Activated naive CD4-positive, alpha-beta T cell treated with anti-CD3 and anti-CD28 coated beads for 36 hours (primary cell): ENCODE measurements at regions not wholly inside any gene's neighbourhood (a gene's known extent, or its start where the extent isn't known, plus 50 kb on each side); places are given as distances from the start of the nearest gene placed in this dataset.
"Not testable (repeated sequence)": the region's sequence is repeated elsewhere in the genome, so short reads cannot be mapped to it uniquely, and the experiment has no call there.

Experiments
- CTCF ChIA-PET: fragments of 350-600 bp; sonication (Branson Sonifier 250); formaldehyde crosslinking; loops from one replicate; lab custom pipeline; 2021; ENCODE audit warnings: antibody characterized with exemption; lab: Charles Lee
- DNase-seq: peaks from one replicate; pipeline ENCODE4 v3.0.0-alpha.2; 2020
- H3K27ac Mint-ChIP-seq: one replicate; pipeline ENCODE4 v1.8.0; 2021; ENCODE audit warnings: mild to moderate bottlenecking, mixed read lengths
- H3K27me3 Mint-ChIP-seq: one replicate; pipeline ENCODE4 v1.8.0; 2021; ENCODE audit warnings: low read depth, mixed read lengths
- H3K36me3 Mint-ChIP-seq: one replicate; pipeline ENCODE4 v1.8.0; 2021; ENCODE audit warnings: low read depth, mixed read lengths
- H3K4me1 Mint-ChIP-seq: one replicate; pipeline ENCODE4 v1.8.0; 2021; ENCODE audit warnings: low read depth, mixed read lengths
- H3K4me3 Mint-ChIP-seq: one replicate; pipeline ENCODE4 v1.8.0; 2021; ENCODE audit warnings: mild to moderate bottlenecking, moderate library complexity, mixed read lengths
- H3K9me3 Mint-ChIP-seq: one replicate; pipeline ENCODE4 v1.8.0; 2021; ENCODE audit warnings: mixed read lengths
- intact Hi-C: fragments of 100-400 bp; cut with micrococcal nuclease; formaldehyde crosslinking; loops from one replicate; pipeline ENCODE4 v1.15.1; 2023

DNA sequence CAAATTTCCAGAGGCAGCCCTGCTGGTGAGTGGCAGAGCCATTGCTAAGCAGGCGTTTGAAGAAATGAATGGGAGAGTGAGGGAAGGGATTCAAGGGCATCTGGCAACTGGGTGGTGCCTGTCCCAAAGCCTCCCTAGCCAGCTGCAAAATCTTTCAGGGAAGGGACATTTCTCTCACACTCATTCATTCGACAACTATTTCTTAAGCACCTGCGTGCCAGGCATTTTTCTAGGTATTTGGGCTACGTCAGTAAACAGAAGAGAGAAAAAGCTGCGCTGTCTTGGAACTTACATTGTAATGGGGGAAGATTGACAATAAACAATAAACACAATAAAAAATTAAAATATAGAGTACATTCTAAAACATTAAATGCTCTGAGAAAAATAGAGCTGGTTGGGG lies 301.9 kb upstream of the USP24 start:
- intact Hi-C loops, result no loop called here
- Mint-ChIP-seq H3K27me3 (peaks cover 6% of the 10 kb centered on the region), H3K4me3 (no peak overlapping the region), H3K4me1 (no peaks in the 10 kb centered on the region), H3K36me3 (no peaks in the 10 kb centered on the region), H3K27ac (no peak overlapping the region), H3K9me3 (no peaks in the 10 kb centered on the region)
- CTCF ChIA-PET, result no interaction called here
- DNase-seq, result no peak

DNA sequence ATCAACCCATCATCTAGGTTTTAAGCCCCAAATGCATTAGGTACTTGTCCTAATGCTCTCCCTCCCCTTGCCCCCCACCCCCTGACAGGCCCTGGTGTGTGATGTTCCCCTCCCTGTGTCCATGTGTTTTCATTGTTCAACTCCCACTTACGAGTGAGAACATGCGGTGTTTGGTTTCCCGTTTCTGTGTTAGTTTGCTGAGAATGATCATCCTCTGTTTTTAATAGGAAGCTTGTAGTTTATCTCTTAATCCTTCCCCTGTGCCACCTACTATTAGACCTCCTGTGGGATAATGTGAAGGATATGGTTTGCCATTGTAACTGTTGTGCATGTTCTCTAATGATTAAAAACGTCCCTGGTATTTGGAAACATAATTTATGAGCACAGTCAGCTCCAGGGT lies 299.4 kb upstream of the USP24 start:
- H3K27ac Mint-ChIP-seq, H3K27me3 Mint-ChIP-seq, DNase-seq, CTCF ChIA-PET, H3K4me1 Mint-ChIP-seq, H3K9me3 Mint-ChIP-seq, intact Hi-C loops, H3K4me3 Mint-ChIP-seq, H3K36me3 Mint-ChIP-seq: not testable (repeated sequence)

GRCh38 chr1:55512466-55512865 lies 297.3 kb upstream of the USP24 start:
- no peak for DNase-seq
- H3K4me1 Mint-ChIP-seq, result no peaks in the 10 kb centered on the region
- H3K27ac Mint-ChIP-seq, result no peak overlapping the region
- no peaks in the 10 kb centered on the region for H3K36me3 Mint-ChIP-seq
- H3K27me3 Mint-ChIP-seq, result peaks cover 5% of the 10 kb centered on the region
- H3K4me3 Mint-ChIP-seq, result no peak overlapping the region
- H3K9me3 Mint-ChIP-seq, result no peaks in the 10 kb centered on the region
- intact Hi-C loops, result no loop called here
- CTCF ChIA-PET, result no interaction called here

GRCh38 chr1:55507578-55507931 lies 292.4 kb upstream of the USP24 start:
- DNase-seq, result no peak
- intact Hi-C loops, result no loop called here
- CTCF ChIA-PET, result no interaction called here
- Mint-ChIP-seq H3K27me3 (peaks cover 17% of the 10 kb centered on the region), H3K9me3 (no peaks in the 10 kb centered on the region), H3K36me3 (no peaks in the 10 kb centered on the region), H3K4me3 (no peak overlapping the region), H3K27ac (no peak overlapping the region), H3K4me1 (no peaks in the 10 kb centered on the region)

GRCh38 chr1:55506740-55507577 lies 291.8 kb upstream of the USP24 start:
- Mint-ChIP-seq H3K36me3 (no peaks in the 10 kb centered on the region), H3K27me3 (peaks cover 17% of the 10 kb centered on the region), H3K27ac (no peak overlapping the region), H3K9me3 (no peaks in the 10 kb centered on the region), H3K4me1 (no peaks in the 10 kb centered on the region), H3K4me3 (no peak overlapping the region)
- CTCF ChIA-PET, result interaction anchor here (1.0 kb wide), 1 partner anchor 128 kb away, joined by 3 read pairs; no protein-coding TSS in a partner anchor
- intact Hi-C loops, result no loop called here
- no peak for DNase-seq

DNA sequence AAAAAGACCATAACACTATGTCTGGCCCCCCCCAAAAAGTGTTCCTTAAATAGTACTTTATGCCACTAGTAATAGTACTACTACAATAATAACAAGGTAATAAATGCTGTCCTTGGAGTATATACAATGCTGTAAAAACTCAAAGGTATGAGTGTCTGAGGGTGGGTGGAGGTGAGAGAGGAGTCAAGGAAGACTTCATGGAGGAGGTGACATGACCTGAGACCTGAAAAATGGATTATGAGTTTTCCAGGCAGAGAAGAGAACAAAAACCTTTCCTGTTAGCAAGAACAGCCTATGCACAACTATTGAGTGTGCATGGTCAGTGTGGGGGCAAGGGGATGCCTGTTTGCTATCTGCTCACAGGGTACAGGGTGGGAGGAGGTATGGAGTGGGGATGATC lies 290.2 kb upstream of the USP24 start:
- CTCF ChIA-PET, result no interaction called here
- Mint-ChIP-seq H3K9me3 (no peaks in the 10 kb centered on the region), H3K27ac (no peak overlapping the region), H3K4me1 (no peaks in the 10 kb centered on the region), H3K27me3 (peaks cover 21% of the 10 kb centered on the region), H3K4me3 (no peak overlapping the region), H3K36me3 (no peaks in the 10 kb centered on the region)
- intact Hi-C loops, result no loop called here
- DNase-seq, result no peak

- peaks cover 21% of the 10 kb centered on the region for H3K27me3 Mint-ChIP-seq
- no peaks in the 10 kb centered on the region for H3K9me3 Mint-ChIP-seq
- intact Hi-C loops, result no loop called here
- no peak overlapping the region for H3K27ac Mint-ChIP-seq
- no peak overlapping the region for H3K4me3 Mint-ChIP-seq
- CTCF ChIA-PET, result no interaction called here
- DNase-seq, result no peak
- H3K36me3 Mint-ChIP-seq, result no peaks in the 10 kb centered on the region
- H3K4me1 Mint-ChIP-seq, result no peaks in the 10 kb centered on the region
These were observed 289.2 kb upstream of the USP24 start for GRCh38 chr1:55504306-55504731.

DNA sequence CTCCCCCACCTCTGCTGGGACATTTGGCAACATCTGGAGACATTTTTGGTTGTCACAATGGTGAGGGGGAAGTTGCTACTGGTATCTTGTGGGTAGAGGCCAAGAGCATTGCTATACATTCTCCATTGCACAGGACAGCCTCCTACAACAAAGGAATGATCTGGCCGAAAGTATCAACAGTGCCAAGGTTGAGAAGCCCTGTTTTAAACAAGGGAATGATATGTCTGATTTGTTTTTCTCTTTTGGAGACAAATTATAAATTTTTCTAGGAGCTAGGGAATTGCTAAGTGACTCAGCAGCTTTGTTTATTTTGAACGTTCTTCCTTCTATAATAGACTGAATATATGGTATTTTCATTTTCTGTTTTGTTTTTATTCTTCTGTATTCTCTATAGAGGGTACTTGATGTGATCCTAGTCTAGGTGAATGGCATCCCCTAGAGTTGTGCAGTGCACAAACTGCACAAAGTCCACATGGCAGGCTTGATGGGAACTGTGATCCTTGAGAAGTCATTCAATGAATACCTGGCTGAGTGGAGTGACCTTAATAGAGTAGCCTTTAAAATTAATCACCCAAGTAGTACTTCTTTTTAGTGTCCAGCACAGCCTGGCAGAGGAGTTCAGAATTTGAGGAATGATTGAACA lies 288.6 kb upstream of the USP24 start:
- Mint-ChIP-seq H3K36me3 (no peaks in the 10 kb centered on the region), H3K4me1 (no peaks in the 10 kb centered on the region), H3K27me3 (peaks cover 22% of the 10 kb centered on the region), H3K4me3 (no peak overlapping the region), H3K27ac (no peak overlapping the region), H3K9me3 (no peaks in the 10 kb centered on the region)
- no peak for DNase-seq
- intact Hi-C loops, result no loop called here
- CTCF ChIA-PET, result no interaction called here

DNA sequence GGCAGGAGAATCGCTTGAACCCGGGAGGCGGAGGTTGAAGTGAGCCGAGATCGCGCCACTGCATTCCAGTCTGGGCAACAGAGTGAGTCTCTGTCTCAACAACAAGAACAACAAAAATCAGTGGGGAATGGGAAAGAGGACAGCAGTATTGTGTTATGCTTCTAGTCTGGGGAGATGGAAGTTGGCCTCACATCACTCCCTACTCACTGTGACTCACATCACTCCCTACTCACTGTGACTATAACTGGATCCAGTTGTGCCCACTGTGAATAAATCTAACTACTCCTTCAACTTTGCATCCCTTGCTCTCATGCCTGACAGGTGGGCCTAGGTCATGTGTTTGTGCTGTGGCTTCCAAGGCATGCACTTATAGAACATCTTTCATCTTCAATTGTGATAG lies 285.4 kb upstream of the USP24 start:
- Mint-ChIP-seq H3K9me3 (no peaks in the 10 kb centered on the region), H3K27me3 (peaks cover 8% of the 10 kb centered on the region), H3K4me1 (no peaks in the 10 kb centered on the region), H3K4me3 (no peak overlapping the region), H3K36me3 (no peaks in the 10 kb centered on the region), H3K27ac (no peak overlapping the region)
- intact Hi-C loops, result no loop called here
- CTCF ChIA-PET, result no interaction called here
- DNase-seq, result no peak

GRCh38 chr1:55490547-55490946 lies 275.4 kb upstream of the USP24 start:
- Mint-ChIP-seq H3K27ac (no peak overlapping the region), H3K9me3 (peaks cover 6% of the 10 kb centered on the region), H3K4me1 (no peaks in the 10 kb centered on the region), H3K27me3 (no peaks in the 10 kb centered on the region), H3K4me3 (no peak overlapping the region), H3K36me3 (no peaks in the 10 kb centered on the region)
- CTCF ChIA-PET, result no interaction called here
- intact Hi-C loops, result no loop called here
- DNase-seq, result no peak

DNA sequence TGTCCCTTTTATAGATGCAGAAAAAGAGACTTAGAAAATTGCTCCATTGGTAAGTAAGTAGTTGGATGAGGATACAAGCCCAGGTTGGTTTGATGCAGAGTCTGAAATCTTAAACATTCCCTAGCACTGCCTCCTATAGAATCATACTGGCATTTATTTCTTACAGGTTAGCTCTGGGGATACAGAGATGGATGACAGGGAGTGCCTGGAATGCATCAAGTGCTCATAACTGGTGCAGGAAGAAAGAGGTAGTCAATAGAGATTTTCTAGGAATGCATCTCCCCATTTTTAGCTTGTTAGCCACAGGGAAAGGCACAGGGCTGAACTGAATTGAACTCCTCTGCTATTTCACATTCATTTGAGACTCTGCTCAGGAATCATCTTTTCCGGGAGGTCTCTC lies 269.0 kb upstream of the USP24 start:
- no peak for DNase-seq
- CTCF ChIA-PET, result no interaction called here
- Mint-ChIP-seq H3K27ac (no peak overlapping the region), H3K4me3 (no peak overlapping the region), H3K27me3 (no peaks in the 10 kb centered on the region), H3K4me1 (no peaks in the 10 kb centered on the region), H3K36me3 (no peaks in the 10 kb centered on the region), H3K9me3 (no peaks in the 10 kb centered on the region)
- intact Hi-C loops, result no loop called here

- no peaks in the 10 kb centered on the region for H3K4me1 Mint-ChIP-seq
- no peak for DNase-seq
- intact Hi-C loops, result no loop called here
- no peaks in the 10 kb centered on the region for H3K36me3 Mint-ChIP-seq
- H3K27me3 Mint-ChIP-seq, result no peaks in the 10 kb centered on the region
- no peak overlapping the region for H3K27ac Mint-ChIP-seq
- CTCF ChIA-PET, result interaction anchor here (0.7 kb wide), 1 partner anchor 270 kb away, joined by 3 read pairs; no protein-coding TSS in a partner anchor
- no peak overlapping the region for H3K4me3 Mint-ChIP-seq
- H3K9me3 Mint-ChIP-seq, result no peaks in the 10 kb centered on the region
These were observed 268.4 kb upstream of the USP24 start for GRCh38 chr1:55483523-55483922.

DNA sequence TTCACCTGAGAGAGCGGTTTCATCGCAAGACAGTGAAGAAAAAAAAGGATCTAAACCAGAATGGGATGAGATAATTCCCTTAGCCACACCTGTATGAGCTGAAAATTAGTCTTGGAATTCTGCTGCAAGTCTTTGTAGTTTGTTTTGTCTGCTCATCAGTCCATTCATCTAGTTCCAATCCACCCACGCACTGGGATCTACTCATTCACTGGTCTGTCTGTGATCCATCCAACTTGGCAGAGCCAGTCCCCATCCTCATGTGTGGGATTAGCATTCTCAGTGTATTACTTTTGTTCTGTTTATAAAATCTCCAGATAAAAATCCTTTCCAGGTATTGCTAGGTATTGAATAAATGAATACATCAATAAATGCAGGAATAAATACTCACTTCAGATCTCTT lies 266.5 kb upstream of the USP24 start:
- DNase-seq, result no peak
- intact Hi-C loops, result no loop called here
- Mint-ChIP-seq H3K27me3 (peaks cover 9% of the 10 kb centered on the region), H3K27ac (no peak overlapping the region), H3K4me1 (no peaks in the 10 kb centered on the region), H3K4me3 (no peak overlapping the region), H3K9me3 (no peaks in the 10 kb centered on the region), H3K36me3 (no peaks in the 10 kb centered on the region)
- CTCF ChIA-PET, result no interaction called here
